Keratinocyte (primary cell): ENCODE measurements at regions not wholly inside any gene's neighbourhood (a gene's known extent, or its start where the extent isn't known, plus 50 kb on each side); places are given as distances from the start of the nearest gene placed in this dataset.

Experiments used
- EZH2 ChIP-seq: IDR thresholded peaks from one replicate; pipeline ENCODE4 v1.6.1; 2012; ENCODE audit warnings: inconsistent platforms, mild to moderate bottlenecking, low read length, moderate library complexity
- TF ChIP-seq, protein P1 (sequence below), 3 experiments: IDR thresholded peaks in 1 of 3; conservative IDR thresholded peaks in 1 of 3; optimal IDR thresholded peaks in 1 of 3; 2 replicates in 2 of 3; 3 replicates in 1 of 3; pipeline versions ENCODE3 to v1.5.1; 2011; ENCODE audit warnings: low read length in 3 of 3, mild to moderate bottlenecking in 3 of 3, moderate library complexity in 2 of 3, control low read depth in 1 of 3, inconsistent platforms in 1 of 3; ENCODE audit not compliant: insufficient read depth in 2 of 3; ENCODE audit errors: extremely low read depth in 1 of 3

DNA sequence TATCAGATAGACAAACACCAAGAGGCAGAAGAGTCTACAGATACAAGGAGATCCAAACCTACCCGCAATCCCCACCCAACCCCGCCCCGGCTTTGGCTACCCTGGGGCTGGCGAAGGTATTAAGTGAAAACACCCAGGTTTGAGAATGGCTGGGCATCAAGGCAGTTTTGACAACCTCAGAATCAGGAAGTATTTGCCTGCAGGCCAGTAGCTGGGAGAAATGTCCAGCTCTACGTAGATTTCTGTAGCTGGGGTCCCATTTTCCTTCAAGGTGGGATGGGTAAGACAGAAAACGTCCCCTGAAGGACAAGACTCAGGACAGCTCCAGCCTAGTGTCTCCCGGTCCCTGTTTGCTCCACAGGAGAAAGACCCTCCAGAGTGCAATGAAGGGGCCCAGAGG lies 101.8 kb upstream of the ERG start:
- TF ChIP-seq, protein P1, sequence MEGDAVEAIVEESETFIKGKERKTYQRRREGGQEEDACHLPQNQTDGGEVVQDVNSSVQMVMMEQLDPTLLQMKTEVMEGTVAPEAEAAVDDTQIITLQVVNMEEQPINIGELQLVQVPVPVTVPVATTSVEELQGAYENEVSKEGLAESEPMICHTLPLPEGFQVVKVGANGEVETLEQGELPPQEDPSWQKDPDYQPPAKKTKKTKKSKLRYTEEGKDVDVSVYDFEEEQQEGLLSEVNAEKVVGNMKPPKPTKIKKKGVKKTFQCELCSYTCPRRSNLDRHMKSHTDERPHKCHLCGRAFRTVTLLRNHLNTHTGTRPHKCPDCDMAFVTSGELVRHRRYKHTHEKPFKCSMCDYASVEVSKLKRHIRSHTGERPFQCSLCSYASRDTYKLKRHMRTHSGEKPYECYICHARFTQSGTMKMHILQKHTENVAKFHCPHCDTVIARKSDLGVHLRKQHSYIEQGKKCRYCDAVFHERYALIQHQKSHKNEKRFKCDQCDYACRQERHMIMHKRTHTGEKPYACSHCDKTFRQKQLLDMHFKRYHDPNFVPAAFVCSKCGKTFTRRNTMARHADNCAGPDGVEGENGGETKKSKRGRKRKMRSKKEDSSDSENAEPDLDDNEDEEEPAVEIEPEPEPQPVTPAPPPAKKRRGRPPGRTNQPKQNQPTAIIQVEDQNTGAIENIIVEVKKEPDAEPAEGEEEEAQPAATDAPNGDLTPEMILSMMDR (optimal IDR thresholded peaks at IDR 0.05 in 1 of 3, IDR thresholded peaks at IDR 0.05 in 1 of 3, conservative IDR thresholded peaks at IDR 0.05 in 1 of 3; ENCODE audit: extremely low read depth in 1 of 3, insufficient read depth in 2 of 3, low read length in 3 of 3): no peak
- no peak for TF ChIP-seq EZH2
